Bronchial epithelial cell (primary cell): ENCODE measurements at regions not wholly inside any gene's neighbourhood (a gene's known extent, or its start where the extent isn't known, plus 50 kb on each side); places are given as distances from the start of the nearest gene placed in this dataset.
"Not testable (repeated sequence)": the region's sequence is repeated elsewhere in the genome, so short reads cannot be mapped to it uniquely, and the experiment has no call there.

Source experiments
- DNase-seq: peaks from one replicate; pipeline ENCODE4 v3.0.0-alpha.2; 2010; ENCODE audit warnings: low read depth
- FAIRE-seq: peaks from 2 replicates; lab custom pipeline; 2011; peaks lifted over from hg19 to GRCh38; lab: Jason Lieb, UNC
- H3K27me3 ChIP-seq: 2 replicates; pipeline ENCODE4 v1.5.1; 2011; ENCODE audit warnings: low read length; ENCODE audit not compliant: control insufficient read depth, insufficient read depth
- H3K36me3 ChIP-seq: 2 replicates; pipeline ENCODE4 v1.5.1; 2011; ENCODE audit warnings: low read length; ENCODE audit not compliant: control insufficient read depth, insufficient read depth
- H3K4me3 ChIP-seq: 2 replicates; pipeline ENCODE4 v1.5.1; 2011; ENCODE audit warnings: mild to moderate bottlenecking, low read depth, low read length, control low read depth
- TF ChIP-seq, protein P1 (sequence below): IDR thresholded peaks from 2 replicates; pipeline ENCODE4 v1.5.1; 2011; ENCODE audit warnings: mild to moderate bottlenecking, moderate library complexity, low read length, control low read depth, inconsistent platforms; ENCODE audit not compliant: insufficient read depth, severe bottlenecking

DNA sequence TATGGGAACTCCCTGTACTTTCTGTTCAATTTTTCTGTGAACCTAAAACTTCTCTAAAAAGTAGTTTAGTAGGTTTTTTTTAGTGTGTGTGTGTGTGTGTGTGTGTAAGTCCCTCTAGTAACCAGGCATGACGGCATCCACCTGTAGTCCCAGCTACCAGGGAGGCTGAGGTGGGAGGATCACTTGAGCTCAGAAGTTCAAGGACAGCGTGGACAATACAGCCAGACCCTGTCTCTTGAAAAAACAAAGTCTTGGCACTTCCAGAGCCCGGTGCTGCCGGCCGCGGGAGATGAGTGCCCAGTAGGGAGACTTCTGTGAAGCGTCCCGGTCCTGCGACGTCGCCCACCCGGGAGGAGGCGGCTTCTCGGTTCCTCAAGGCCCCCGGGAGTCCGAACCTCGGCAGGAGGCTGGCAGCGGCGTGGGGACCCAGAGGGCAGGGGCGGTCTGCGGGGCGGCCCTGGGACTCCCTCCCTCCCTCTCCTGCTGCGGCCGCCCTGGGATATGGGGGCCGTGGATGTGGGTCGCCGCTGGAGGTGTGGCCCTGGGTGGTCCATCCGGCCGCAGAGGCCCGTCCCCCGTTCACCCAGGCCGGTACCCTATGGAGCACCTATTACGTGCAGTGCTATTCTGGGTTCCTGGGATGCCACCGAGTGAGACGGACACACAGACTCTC is 78.0 kb upstream of the SIRPG start:
- FAIRE-seq (peak; percentile 40), DNase-seq (no peak)
- no peaks in the 10 kb centered on the region for H3K36me3 ChIP-seq
- TF ChIP-seq, protein P1, sequence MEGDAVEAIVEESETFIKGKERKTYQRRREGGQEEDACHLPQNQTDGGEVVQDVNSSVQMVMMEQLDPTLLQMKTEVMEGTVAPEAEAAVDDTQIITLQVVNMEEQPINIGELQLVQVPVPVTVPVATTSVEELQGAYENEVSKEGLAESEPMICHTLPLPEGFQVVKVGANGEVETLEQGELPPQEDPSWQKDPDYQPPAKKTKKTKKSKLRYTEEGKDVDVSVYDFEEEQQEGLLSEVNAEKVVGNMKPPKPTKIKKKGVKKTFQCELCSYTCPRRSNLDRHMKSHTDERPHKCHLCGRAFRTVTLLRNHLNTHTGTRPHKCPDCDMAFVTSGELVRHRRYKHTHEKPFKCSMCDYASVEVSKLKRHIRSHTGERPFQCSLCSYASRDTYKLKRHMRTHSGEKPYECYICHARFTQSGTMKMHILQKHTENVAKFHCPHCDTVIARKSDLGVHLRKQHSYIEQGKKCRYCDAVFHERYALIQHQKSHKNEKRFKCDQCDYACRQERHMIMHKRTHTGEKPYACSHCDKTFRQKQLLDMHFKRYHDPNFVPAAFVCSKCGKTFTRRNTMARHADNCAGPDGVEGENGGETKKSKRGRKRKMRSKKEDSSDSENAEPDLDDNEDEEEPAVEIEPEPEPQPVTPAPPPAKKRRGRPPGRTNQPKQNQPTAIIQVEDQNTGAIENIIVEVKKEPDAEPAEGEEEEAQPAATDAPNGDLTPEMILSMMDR: no peak
- H3K4me3 ChIP-seq: no peak overlapping the region
- peaks cover 4% of the 10 kb centered on the region for H3K27me3 ChIP-seq

DNA sequence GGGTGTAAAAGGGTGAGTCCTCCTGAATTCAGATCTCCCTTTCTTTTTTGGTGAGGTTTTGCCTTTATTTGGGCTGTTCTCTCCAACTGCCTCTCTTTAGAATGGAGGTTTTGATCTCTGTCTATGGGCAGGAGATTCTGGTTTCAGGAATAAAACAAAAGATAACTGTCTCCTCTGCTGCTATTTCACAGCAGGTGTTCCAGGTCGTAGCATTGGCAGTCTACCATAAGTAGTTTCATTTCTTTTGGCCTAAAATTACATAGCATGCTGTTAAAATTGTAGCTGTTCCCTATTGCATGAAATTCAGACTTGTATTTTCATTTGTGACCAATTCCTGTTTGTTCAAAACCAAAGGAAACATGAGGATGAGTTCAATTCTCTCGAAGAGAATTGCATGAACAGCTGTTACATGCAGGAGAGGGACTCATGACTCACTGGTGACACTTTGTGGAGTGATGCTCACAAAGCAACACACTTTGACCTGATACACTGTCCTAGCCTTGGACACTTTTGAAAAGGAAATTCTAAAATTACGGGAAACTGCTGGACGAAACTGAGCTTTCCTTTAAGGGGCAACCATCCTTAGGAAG is 76.8 kb upstream of the SIRPG start:
- DNase-seq: peak; percentile 40

DNA sequence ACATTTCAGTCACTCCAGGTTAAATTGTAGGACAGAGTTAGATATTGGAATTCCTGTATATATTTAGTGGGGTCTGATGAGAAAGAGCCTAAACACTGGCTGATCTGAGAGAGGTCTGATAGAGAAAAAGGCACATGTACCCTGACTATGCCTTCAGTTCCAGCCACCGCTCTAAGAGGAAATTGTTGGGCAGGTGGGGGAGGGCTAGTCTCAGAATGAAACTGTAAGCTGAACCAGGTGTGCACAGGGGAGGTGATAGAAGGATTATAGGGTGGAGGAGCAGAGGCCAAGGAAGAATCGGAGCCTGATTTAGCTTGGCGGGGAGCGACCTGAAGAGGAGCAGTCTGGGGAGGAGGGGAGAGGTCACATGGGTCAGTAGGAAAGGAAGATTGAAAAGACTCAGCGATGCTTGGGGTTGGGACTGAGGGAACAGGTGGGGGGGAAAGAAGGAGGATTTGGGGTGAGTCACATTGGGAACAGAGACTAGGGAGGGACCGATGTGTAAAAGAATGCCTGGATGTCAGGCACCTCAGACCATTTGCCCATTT is 74.3 kb upstream of the SIRPG start:
- DNase-seq, H3K36me3 ChIP-seq, H3K4me3 ChIP-seq, H3K27me3 ChIP-seq, FAIRE-seq: not testable (repeated sequence)

More for the DNA sequence above, 76.8 kb upstream of the SIRPG start:
- peaks cover 4% of the 10 kb centered on the region for H3K27me3 ChIP-seq
- H3K36me3 ChIP-seq: no peaks in the 10 kb centered on the region
- TF ChIP-seq, protein P1: peak; percentile 14
- FAIRE-seq: peak; percentile 64
- no peak overlapping the region for H3K4me3 ChIP-seq

DNA sequence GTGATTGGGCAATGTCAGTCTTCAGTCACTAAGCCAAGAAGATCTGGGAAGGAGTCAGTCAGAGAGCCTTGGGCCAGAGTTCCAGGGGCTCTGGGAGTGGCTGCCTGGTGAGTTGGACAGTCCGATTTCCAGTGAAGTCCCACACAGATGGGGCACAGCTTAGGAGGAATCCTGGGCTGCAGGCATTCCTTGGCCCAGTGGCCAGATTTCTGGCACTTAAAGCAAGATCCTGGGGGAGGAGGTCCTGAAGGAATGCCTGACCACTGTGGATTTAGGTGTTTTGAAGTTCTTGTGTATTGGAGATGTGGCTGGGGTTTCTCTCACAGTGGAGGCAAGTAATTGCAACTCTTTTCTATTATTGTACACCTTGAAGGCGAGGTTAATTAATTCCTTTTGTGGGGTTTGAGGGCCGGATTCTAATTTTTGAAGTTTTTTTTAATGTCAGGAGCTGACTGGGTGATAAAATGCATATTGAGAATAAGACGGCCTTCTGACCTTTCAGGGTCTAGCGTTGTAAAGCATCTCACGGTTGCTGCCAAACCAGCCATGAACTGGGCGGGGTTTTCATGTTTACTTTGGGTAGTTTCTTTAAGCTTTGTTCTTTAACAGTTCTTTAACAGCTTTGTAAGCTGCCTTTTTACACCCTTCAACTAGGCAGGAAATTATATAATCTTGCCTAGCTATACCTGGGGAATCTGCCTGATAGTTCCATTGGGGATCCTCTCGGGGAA is 73.6 kb upstream of the SIRPG start:
- H3K4me3 ChIP-seq, H3K36me3 ChIP-seq, H3K27me3 ChIP-seq, DNase-seq, FAIRE-seq: not testable (repeated sequence)

DNA sequence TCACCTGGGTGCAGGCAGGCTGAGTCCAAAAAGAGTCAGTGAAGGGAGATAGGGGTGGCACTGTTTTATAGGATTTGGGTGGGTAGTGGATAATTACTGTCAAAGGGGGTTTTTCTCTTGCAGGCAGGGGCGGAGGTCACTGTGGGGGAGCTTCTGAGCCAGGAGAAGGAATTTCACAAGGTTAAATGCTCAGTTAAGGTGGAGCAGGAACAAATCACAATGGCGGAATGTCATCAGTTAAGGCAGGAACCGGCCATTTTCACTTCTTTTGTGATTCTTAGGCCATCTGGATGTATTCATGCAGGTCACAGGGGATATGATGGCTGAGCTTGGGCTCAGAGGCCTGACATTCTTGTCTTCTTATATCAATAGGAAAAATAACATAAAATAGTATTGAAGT is 69.7 kb upstream of the SIRPG start:
- H3K27me3 ChIP-seq, DNase-seq, H3K36me3 ChIP-seq, FAIRE-seq, H3K4me3 ChIP-seq: not testable (repeated sequence)

DNA sequence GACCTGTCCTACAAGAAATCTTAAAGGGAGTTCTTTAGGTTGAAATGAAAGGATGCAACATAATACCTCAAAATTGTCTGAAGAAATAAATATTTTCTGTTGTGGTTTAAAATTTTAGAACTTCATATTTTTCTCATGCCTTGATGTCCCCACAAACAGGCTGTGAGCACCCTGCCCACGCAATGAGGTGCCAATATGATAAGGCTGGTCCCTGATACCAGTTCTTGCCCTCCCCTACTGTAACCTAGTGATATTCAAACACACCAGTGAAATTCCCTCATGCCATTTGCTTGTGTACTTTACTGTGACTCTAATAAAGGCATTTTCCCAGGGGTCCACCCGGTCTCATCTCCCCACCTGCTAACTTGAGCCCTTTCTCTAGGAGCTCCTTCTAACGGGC is 67.3 kb upstream of the SIRPG start:
- FAIRE-seq: no peak
- no peak for DNase-seq
- TF ChIP-seq, protein P1: no peak
- no peak overlapping the region for H3K4me3 ChIP-seq
- H3K36me3 ChIP-seq: no peaks in the 10 kb centered on the region
- peaks cover 11% of the 10 kb centered on the region for H3K27me3 ChIP-seq

DNA sequence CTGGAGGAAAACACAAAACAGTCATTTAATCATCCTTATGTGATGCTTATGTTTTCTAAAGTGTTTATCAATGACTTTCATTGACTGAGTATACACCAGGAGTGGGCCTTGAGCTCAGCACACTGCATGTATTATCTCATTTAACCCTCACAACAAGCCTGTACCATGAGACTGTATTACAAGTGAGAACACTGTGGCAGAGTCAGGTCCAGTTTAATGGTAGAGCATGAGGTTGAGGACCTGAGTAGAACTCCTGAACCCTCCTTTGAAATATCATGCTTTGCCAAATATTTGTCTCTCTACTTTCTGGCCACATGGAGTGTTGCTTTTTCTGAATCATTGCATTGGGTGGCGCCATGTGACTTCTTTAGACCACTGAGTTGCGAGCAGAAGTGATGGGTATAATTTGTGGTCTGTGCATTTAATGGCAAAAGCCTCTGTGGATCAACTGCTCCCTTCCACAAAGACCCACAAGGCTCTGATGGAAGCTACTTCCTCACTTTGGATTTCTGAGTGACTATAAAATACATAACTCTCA is 65.0 kb upstream of the SIRPG start:
- TF ChIP-seq, protein P1: no peak
- no peak for FAIRE-seq
- DNase-seq: no peak
- Histone ChIP-seq H3K4me3 (no peak overlapping the region), H3K27me3 (peaks cover 9% of the 10 kb centered on the region), H3K36me3 (no peaks in the 10 kb centered on the region)
